ENCODE measurements at regions not wholly inside any gene's neighbourhood (a gene's known extent, or its start where the extent isn't known, plus 50 kb on each side); places are given as distances from the start of the nearest gene placed in this dataset.

- H3K4me3 ChIP-seq (ENCODE audit: low read depth, low read length): no peak overlapping the region
- DNase-seq (ENCODE audit: low read depth): peak; percentile 22
- TF ChIP-seq, protein P1, sequence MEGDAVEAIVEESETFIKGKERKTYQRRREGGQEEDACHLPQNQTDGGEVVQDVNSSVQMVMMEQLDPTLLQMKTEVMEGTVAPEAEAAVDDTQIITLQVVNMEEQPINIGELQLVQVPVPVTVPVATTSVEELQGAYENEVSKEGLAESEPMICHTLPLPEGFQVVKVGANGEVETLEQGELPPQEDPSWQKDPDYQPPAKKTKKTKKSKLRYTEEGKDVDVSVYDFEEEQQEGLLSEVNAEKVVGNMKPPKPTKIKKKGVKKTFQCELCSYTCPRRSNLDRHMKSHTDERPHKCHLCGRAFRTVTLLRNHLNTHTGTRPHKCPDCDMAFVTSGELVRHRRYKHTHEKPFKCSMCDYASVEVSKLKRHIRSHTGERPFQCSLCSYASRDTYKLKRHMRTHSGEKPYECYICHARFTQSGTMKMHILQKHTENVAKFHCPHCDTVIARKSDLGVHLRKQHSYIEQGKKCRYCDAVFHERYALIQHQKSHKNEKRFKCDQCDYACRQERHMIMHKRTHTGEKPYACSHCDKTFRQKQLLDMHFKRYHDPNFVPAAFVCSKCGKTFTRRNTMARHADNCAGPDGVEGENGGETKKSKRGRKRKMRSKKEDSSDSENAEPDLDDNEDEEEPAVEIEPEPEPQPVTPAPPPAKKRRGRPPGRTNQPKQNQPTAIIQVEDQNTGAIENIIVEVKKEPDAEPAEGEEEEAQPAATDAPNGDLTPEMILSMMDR (IDR thresholded peaks at IDR 0.05; ENCODE audit: insufficient read depth, low read length): no peak
Measured at GRCh38 chr12:24560192-24560775, 388.6 kb downstream of the BCAT1 start.

DNA sequence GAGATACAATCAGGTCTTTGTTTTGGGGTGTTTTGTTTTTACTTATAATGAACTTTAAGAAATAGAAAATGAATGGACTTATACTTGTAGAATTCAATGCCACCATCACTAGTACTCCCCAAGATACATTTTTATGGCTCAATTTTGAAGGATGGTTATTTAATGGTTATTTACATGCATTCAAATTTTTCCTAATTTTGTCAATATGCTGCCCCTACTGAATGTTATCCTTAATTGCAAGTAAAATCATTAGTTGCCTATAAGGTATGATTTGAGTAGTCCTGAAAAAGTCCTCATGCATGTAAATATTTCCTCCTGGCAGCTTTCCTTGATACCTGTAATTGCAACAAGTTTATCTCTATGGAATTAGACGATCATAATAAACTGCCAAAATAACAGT lies 391.2 kb downstream of the BCAT1 start:
- DNase-seq (ENCODE audit: low read depth): no peak

DNA sequence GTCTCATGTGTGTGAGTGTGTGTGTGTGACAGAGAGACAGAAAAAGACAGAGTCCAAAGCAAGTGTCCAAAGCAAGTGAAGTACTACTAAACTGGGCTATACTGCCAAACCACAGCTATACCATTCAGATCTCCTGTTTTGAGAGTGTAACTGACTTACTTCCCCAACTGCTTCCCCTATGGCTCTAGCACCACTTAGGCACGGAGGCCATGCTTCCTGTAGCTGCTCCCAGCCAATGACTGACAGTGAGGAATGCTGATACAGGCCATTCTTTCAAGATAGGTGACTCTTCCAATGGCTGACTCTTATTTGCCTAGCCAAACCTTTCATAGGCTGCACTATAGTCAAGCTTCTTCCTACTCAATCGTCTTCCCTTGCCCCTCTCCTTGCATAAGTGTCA lies 393.2 kb downstream of the BCAT1 start:
- TF ChIP-seq, protein P1 (IDR thresholded peaks at IDR 0.05; ENCODE audit: insufficient read depth, low read length): no peak
- no peak for DNase-seq (ENCODE audit: low read depth)
- H3K4me3 ChIP-seq (ENCODE audit: low read depth, low read length): no peak overlapping the region

More for the DNA sequence above, 391.2 kb downstream of the BCAT1 start:
- TF ChIP-seq, protein P1 (IDR thresholded peaks at IDR 0.05; ENCODE audit: insufficient read depth, low read length): no peak
- H3K4me3 ChIP-seq (ENCODE audit: low read depth, low read length): no peak overlapping the region

DNA sequence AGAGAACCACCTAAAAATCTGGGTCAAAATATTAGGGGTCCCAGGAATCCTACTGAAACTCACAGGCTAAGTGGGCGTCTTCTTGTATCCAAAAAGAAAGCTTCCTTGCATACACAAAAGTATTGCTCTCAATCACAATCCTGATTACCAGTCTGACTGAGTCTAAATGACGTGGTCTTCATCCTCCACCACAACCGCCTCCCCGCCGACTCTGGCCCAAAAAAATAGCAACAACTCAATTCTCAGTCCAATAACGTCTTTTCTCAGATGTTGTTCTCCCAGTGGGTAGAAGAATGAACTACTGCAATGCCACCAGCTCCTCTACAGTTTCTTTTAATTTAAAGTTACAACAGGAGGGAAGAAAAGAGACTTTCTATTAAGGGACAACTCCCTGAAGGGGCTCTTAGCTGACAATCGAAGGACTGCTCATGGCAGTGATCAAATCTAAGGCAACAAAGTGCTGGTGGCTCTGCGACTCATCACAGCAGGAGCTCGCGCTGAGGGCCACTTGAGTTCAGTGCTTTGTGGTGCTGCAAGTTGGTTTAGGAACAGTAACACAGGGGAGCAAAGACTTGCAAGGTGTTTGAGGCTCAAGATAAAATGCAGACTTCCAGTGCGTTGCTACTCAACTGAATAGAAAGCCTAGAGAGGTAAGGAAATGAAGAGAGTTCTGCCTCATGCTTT lies 394.1 kb downstream of the BCAT1 start:
- TF ChIP-seq, protein P1 (IDR thresholded peaks at IDR 0.05; ENCODE audit: insufficient read depth, low read length): no peak
- no peak for DNase-seq (ENCODE audit: low read depth)
- H3K4me3 ChIP-seq (ENCODE audit: low read depth, low read length): no peak overlapping the region

DNA sequence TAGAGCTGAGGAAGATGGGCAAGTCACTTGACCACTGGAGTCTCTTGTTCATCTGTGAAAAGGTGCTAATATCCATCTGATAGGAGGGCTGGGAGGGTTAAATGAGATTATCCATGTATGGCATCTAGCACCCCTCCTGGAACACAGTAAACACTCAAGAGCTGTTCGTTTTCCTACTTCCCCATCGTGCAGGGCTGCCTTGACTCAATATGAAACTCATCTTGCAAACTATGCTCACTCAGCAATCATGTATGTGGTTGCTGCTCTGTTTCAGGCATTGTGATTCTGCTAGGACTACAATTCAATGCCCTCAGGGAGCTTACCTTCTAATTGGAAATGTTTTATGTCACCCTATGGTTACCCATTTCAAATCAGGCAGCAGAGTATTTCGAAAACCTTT lies 395.6 kb downstream of the BCAT1 start:
- no peak overlapping the region for H3K4me3 ChIP-seq (ENCODE audit: low read depth, low read length)
- DNase-seq (ENCODE audit: low read depth): no peak
- TF ChIP-seq, protein P1 (IDR thresholded peaks at IDR 0.05; ENCODE audit: insufficient read depth, low read length): no peak

DNA sequence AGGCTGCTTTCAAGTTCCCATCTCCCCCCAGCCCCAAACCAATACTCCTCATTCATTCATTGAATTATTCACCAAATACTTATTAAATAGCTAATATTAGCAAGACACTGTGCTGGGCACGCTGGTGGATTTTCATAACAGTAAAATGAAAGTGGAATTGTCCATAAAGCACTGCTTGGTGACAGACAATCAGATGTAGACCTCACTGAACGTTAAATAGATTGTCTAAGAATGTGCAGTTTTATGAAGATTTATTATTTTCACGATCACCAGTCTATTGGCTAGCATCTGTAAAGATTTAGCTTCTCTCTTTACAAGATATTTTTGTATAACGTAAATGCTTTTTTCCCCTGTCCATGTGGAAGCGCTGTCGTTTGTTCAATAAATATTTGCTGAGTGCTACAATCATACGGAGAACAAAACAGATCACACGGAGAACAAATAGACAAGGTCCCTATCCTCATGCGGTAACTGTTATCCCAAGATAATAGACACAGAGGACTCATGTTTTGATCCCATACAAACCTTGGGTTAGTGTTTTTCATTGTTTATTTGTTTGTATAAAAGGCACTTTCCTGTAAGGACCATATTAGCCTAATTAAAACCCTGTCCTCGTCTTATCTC lies 397.6 kb downstream of the BCAT1 start:
- no peak for DNase-seq (ENCODE audit: low read depth)
- TF ChIP-seq, protein P1 (IDR thresholded peaks at IDR 0.05; ENCODE audit: insufficient read depth, low read length): no peak
- H3K4me3 ChIP-seq (ENCODE audit: low read depth, low read length): no peak overlapping the region

Measured in fibroblast of the aortic adventitia (primary cell).